ENCODE measurements at regions not wholly inside any gene's neighbourhood (a gene's known extent, or its start where the extent isn't known, plus 50 kb on each side); places are given as distances from the start of the nearest gene placed in this dataset.

DNA sequence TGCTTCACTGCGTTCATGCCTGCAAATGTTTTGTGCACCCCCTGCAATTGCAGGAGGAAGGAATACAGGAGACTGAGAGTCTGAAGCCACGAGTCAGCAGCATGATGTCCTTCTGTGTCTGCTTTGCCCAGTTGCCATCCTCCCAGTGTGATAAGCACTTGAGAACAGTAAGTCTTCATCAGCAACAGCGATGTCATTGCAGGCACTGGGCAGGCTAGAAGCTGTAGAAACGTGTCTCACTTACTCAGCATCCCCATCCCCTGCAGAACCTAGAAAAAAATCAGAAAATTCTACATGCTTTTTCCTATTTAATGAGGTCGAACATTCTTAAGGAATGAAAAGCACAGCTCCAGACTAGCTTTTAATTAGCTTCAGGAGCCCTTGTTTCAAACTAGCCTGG lies 156.5 kb upstream of the LPP start:
- TF ChIP-seq RAD21 (IDR thresholded peaks at IDR 0.05) = no peak
- TF ChIP-seq, protein P1, sequence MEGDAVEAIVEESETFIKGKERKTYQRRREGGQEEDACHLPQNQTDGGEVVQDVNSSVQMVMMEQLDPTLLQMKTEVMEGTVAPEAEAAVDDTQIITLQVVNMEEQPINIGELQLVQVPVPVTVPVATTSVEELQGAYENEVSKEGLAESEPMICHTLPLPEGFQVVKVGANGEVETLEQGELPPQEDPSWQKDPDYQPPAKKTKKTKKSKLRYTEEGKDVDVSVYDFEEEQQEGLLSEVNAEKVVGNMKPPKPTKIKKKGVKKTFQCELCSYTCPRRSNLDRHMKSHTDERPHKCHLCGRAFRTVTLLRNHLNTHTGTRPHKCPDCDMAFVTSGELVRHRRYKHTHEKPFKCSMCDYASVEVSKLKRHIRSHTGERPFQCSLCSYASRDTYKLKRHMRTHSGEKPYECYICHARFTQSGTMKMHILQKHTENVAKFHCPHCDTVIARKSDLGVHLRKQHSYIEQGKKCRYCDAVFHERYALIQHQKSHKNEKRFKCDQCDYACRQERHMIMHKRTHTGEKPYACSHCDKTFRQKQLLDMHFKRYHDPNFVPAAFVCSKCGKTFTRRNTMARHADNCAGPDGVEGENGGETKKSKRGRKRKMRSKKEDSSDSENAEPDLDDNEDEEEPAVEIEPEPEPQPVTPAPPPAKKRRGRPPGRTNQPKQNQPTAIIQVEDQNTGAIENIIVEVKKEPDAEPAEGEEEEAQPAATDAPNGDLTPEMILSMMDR (IDR thresholded peaks at IDR 0.05; ENCODE audit: low read depth, low read length, missing input control) = no peak
- no peak for TF ChIP-seq TAF1 (conservative IDR thresholded peaks at IDR 0.05)
- TF ChIP-seq MAX (IDR thresholded peaks at IDR 0.05) = no peak

Data from liver (tissue), 3 donors.